Panc1 (cell line): ENCODE measurements at regions not wholly inside any gene's neighbourhood (a gene's known extent, or its start where the extent isn't known, plus 50 kb on each side); places are given as distances from the start of the nearest gene placed in this dataset.

Source experiments
- ATAC-seq: fragments of 200-7000 bp; cut with Tn5 transposase; 2 replicates; pipeline ENCODE4 v1.9.1; 2020; ENCODE audit warnings: mild to moderate bottlenecking, moderate library complexity
- BruUV-seq: library from RNA; stranded (reverse); fragments of 400-500 nt; replicated peaks from 2 replicates; lab custom pipeline; 2021; lab: Mats Ljungman, UMichigan
- CTCF ChIA-PET: fragments of 300-600 bp; sonication (Branson Sonifier 250); formaldehyde crosslinking; loops from one replicate; lab custom pipeline; 2022; ENCODE audit warnings: antibody characterized with exemption; lab: Charles Lee
- POLR2A ChIA-PET: fragments of 300-600 bp; sonication (Branson Sonifier 250); formaldehyde crosslinking; loops from one replicate; lab custom pipeline; 2022; ENCODE audit warnings: antibody characterized with exemption; lab: Charles Lee
- DNase-seq: peaks from one replicate; pipeline ENCODE4 v3.0.0-alpha.2; 2010; ENCODE audit warnings: low read depth, low spot score
- H3K27ac ChIP-seq: 2 replicates; pipeline ENCODE4 v1.5.1; 2011; ENCODE audit warnings: mild to moderate bottlenecking, low read length, inconsistent platforms
- H3K27me3 ChIP-seq: fragments of 200-500 bp; sonication (Bioruptor generic); 2 replicates; pipeline ENCODE4 v1.6.0; 2014; ENCODE audit warnings: low read length, inconsistent platforms; ENCODE audit not compliant: control insufficient read depth, insufficient read depth
- H3K36me3 ChIP-seq: fragments of 200-500 bp; sonication (Bioruptor generic); 2 replicates; pipeline ENCODE4 v1.5.1; 2014; ENCODE audit warnings: inconsistent platforms, mild to moderate bottlenecking, low read length, moderate library complexity; ENCODE audit not compliant: control insufficient read depth, insufficient read depth
- H3K4me1 ChIP-seq: 2 replicates; pipeline ENCODE4 v1.5.1; 2011; ENCODE audit warnings: inconsistent platforms, mild to moderate bottlenecking, low read length, moderate library complexity; ENCODE audit not compliant: control insufficient read depth, insufficient read depth
- H3K4me3 ChIP-seq, 2 experiments: 2 replicates each; pipeline ENCODE4 v1.5.1; 2011 to 2012; ENCODE audit warnings: low read depth in 2 of 2, low read length in 2 of 2, mild to moderate bottlenecking in 2 of 2, inconsistent platforms in 1 of 2, moderate library complexity in 1 of 2
- H3K9me3 ChIP-seq: fragments of 200-500 bp; sonication (Bioruptor generic); 2 replicates; pipeline ENCODE4 v1.5.1; 2014; ENCODE audit warnings: low read depth, mild to moderate bottlenecking, inconsistent platforms, low read length, moderate library complexity; ENCODE audit not compliant: control insufficient read depth, insufficient read depth
- POLR2AphosphoS5 ChIP-seq: IDR thresholded peaks from 2 replicates; pipeline ENCODE4 v1.6.1; 2012; ENCODE audit warnings: mild to moderate bottlenecking, low read depth, low read length, moderate library complexity
- SIN3A ChIP-seq: IDR thresholded peaks from 2 replicates; pipeline ENCODE4 v1.6.1; 2012; ENCODE audit warnings: low read depth, mild to moderate bottlenecking, low read length, moderate library complexity, borderline replicate concordance; ENCODE audit not compliant: insufficient read depth
- TCF7L2 ChIP-seq: IDR thresholded peaks from 2 replicates; pipeline ENCODE4 v1.6.1; 2011; ENCODE audit warnings: mild to moderate bottlenecking, low read depth, low read length, inconsistent platforms
- in situ Hi-C: cut with HindIII; loops from 2 replicates; pipeline ENCODE4 v1.10.0; 2016; ENCODE audit warnings: low sequenced_read_pairs, low pct_unique_long_range_greater_than_20kb
- intact Hi-C: fragments of 100-400 bp; cut with micrococcal nuclease; formaldehyde crosslinking; loops from one replicate; pipeline ENCODE4 v1.10.0; 2022; ENCODE audit not compliant: unreplicated experiment
- TF ChIP-seq, protein P1 (sequence below): fragments of 450-650 bp; IDR thresholded peaks from 2 replicates; pipeline ENCODE4 v1.5.1; 2017; ENCODE audit warnings: mild to moderate bottlenecking
- TF ChIP-seq, protein P2 (sequence below), 2 experiments: IDR thresholded peaks; 2 replicates each; pipeline ENCODE4 v1.6.1; 2011 to 2012; ENCODE audit warnings: low read depth in 2 of 2, control low read depth in 1 of 2, low read length in 1 of 2, mild to moderate bottlenecking in 1 of 2, moderate library complexity in 1 of 2; ENCODE audit not compliant: insufficient read depth in 1 of 2

DNA sequence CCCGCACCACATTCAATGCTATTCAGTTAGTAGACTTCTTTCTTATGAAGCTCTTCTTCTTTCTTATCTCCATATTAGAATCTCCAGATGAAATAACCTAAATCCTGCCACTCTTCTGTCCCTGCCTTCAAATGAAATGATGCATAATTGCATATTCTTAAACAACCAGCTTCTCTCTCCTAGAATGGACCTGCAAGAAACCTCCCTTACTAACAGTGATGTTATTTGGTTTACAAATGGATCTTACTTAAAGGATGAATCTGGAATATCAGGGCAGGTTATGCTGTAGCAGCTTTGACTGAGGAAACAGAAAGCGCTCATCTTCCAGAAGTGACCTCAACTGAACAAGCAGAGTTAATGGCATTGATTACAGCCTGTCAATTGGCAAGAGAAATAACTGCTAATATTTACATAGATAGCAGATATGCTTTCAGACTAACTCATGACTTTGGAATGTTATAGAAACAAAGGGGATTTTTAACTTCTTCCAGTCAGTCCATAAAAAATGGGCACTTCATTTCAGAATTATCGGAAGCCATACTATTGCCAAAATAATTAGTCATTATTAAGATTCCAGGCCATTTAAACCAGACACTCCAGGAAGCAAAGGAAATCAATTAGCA, 755.7 kb upstream of the HS6ST1 start:
- Histone ChIP-seq H3K36me3 (no peaks in the 10 kb centered on the region), H3K27ac (no peak overlapping the region), H3K4me3 (no peak overlapping the region), H3K27me3 (peaks cover 5% of the 10 kb centered on the region; the same call in 1 of the 2 replicates), H3K4me1 (no peaks in the 10 kb centered on the region), H3K9me3 (no peaks in the 10 kb centered on the region)
- no TSS peak for BruUV-seq
- no peak for DNase-seq
- in situ Hi-C loops (no loop called here), intact Hi-C loops (no loop called here)
- no peak for ATAC-seq
- POLR2A ChIA-PET: no interaction called here
- CTCF ChIA-PET: no interaction called here
- TF ChIP-seq, protein P1, sequence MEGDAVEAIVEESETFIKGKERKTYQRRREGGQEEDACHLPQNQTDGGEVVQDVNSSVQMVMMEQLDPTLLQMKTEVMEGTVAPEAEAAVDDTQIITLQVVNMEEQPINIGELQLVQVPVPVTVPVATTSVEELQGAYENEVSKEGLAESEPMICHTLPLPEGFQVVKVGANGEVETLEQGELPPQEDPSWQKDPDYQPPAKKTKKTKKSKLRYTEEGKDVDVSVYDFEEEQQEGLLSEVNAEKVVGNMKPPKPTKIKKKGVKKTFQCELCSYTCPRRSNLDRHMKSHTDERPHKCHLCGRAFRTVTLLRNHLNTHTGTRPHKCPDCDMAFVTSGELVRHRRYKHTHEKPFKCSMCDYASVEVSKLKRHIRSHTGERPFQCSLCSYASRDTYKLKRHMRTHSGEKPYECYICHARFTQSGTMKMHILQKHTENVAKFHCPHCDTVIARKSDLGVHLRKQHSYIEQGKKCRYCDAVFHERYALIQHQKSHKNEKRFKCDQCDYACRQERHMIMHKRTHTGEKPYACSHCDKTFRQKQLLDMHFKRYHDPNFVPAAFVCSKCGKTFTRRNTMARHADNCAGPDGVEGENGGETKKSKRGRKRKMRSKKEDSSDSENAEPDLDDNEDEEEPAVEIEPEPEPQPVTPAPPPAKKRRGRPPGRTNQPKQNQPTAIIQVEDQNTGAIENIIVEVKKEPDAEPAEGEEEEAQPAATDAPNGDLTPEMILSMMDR: no peak
- TF ChIP-seq TCF7L2 (no peak), POLR2AphosphoS5 (no peak), SIN3A (no peak)
- TF ChIP-seq, protein P2, sequence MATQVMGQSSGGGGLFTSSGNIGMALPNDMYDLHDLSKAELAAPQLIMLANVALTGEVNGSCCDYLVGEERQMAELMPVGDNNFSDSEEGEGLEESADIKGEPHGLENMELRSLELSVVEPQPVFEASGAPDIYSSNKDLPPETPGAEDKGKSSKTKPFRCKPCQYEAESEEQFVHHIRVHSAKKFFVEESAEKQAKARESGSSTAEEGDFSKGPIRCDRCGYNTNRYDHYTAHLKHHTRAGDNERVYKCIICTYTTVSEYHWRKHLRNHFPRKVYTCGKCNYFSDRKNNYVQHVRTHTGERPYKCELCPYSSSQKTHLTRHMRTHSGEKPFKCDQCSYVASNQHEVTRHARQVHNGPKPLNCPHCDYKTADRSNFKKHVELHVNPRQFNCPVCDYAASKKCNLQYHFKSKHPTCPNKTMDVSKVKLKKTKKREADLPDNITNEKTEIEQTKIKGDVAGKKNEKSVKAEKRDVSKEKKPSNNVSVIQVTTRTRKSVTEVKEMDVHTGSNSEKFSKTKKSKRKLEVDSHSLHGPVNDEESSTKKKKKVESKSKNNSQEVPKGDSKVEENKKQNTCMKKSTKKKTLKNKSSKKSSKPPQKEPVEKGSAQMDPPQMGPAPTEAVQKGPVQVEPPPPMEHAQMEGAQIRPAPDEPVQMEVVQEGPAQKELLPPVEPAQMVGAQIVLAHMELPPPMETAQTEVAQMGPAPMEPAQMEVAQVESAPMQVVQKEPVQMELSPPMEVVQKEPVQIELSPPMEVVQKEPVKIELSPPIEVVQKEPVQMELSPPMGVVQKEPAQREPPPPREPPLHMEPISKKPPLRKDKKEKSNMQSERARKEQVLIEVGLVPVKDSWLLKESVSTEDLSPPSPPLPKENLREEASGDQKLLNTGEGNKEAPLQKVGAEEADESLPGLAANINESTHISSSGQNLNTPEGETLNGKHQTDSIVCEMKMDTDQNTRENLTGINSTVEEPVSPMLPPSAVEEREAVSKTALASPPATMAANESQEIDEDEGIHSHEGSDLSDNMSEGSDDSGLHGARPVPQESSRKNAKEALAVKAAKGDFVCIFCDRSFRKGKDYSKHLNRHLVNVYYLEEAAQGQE (IDR thresholded peaks at IDR 0.05; ENCODE audit: insufficient read depth in 1 of 2, low read depth in 2 of 2, low read length in 1 of 2): no peak

DNA sequence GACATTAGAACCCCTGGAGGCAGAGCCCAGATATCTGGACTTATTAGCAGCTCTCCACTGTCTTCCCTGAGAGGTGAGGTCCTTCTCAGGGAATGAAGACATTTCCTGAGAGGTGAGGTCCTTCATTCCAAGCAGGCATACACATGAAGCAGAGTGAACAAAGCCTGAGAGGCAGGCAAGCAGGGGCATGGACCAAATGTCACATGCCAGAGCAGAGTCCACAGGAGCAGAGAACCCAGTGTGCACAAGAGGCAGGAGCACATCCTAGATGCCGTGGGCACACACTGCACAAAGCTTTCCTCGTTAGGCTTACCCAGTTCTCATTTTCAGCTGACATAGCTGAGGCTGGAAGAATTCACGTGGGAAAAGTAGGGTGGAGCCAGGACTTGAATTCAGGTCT, 759.9 kb upstream of the HS6ST1 start:
- Histone ChIP-seq H3K27ac (no peak overlapping the region), H3K36me3 (no peaks in the 10 kb centered on the region), H3K9me3 (no peaks in the 10 kb centered on the region), H3K4me1 (no peaks in the 10 kb centered on the region), H3K27me3 (peaks cover 5% of the 10 kb centered on the region; the same call in 1 of the 2 replicates), H3K4me3 (no peak overlapping the region)
- no peak for DNase-seq
- no TSS peak for BruUV-seq
- intact Hi-C loops: no loop called here
- in situ Hi-C loops: no loop called here
- CTCF ChIA-PET: no interaction called here
- TF ChIP-seq SIN3A (no peak), TCF7L2 (no peak), POLR2AphosphoS5 (no peak)
- TF ChIP-seq, protein P1: no peak
- no peak for ATAC-seq
- POLR2A ChIA-PET: no interaction called here
